Trophoblast cell (in vitro differentiated cells and primary cell): ENCODE measurements at regions not wholly inside any gene's neighbourhood (a gene's known extent, or its start where the extent isn't known, plus 50 kb on each side); places are given as distances from the start of the nearest gene placed in this dataset.

Experiments used
- DNase-seq, 2 donors: peaks; one replicate each; pipeline ENCODE4 v3.0.0-alpha.2; 2016
- H2AFZ ChIP-seq: 2 replicates; pipeline ENCODE4 v1.6.1; 2013; ENCODE audit warnings: low read length, moderate library complexity, mild to moderate bottlenecking; ENCODE audit not compliant: insufficient read depth, poor library complexity
- H2AK5ac ChIP-seq: 2 replicates; pipeline ENCODE4 v1.6.1; 2013; ENCODE audit warnings: mild to moderate bottlenecking, low read length
- H2BK120ac ChIP-seq: 2 replicates; pipeline ENCODE4 v1.6.1; 2013; ENCODE audit warnings: low read length, mild to moderate bottlenecking, moderate library complexity; ENCODE audit not compliant: insufficient read depth, poor library complexity
- H2BK12ac ChIP-seq: 2 replicates; pipeline ENCODE4 v1.6.1; 2013; ENCODE audit warnings: mild to moderate bottlenecking, low read length, moderate library complexity
- H2BK5ac ChIP-seq: 2 replicates; pipeline ENCODE4 v1.6.1; 2013; ENCODE audit warnings: low read length, low read depth, moderate library complexity, mild to moderate bottlenecking; ENCODE audit not compliant: poor library complexity
- H3K14ac ChIP-seq: 2 replicates; pipeline ENCODE4 v1.6.1; 2013; ENCODE audit warnings: mild to moderate bottlenecking, low read length
- H3K18ac ChIP-seq: 2 replicates; pipeline ENCODE4 v1.6.1; 2013; ENCODE audit warnings: mild to moderate bottlenecking, low read length
- H3K23ac ChIP-seq: 2 replicates; pipeline ENCODE4 v1.6.1; 2013; ENCODE audit warnings: low read length
- H3K27ac ChIP-seq: 2 replicates; pipeline ENCODE4 v1.5.1; 2013; ENCODE audit warnings: low read depth, mild to moderate bottlenecking, inconsistent platforms, low read length, moderate library complexity
- H3K27me3 ChIP-seq: 2 replicates; pipeline ENCODE4 v1.6.1; 2013; ENCODE audit warnings: inconsistent platforms, mild to moderate bottlenecking, low read length, moderate library complexity; ENCODE audit not compliant: insufficient read depth
- H3K36me3 ChIP-seq, 2 experiments: 1 replicate in 1 of 2; 2 replicates in 1 of 2; pipeline ENCODE4 v1.6.1; 2013; ENCODE audit warnings: low read length in 2 of 2, mild to moderate bottlenecking in 2 of 2, moderate library complexity in 1 of 2; ENCODE audit not compliant: insufficient read depth in 2 of 2, control insufficient read depth in 1 of 2
- H3K4ac ChIP-seq: 2 replicates; pipeline ENCODE4 v1.6.1; 2013; ENCODE audit warnings: low read depth, mild to moderate bottlenecking, low read length, moderate library complexity
- H3K4me1 ChIP-seq, 2 experiments: 1 replicate in 1 of 2; 2 replicates in 1 of 2; pipeline ENCODE4 v1.6.1; 2013; ENCODE audit warnings: low read length in 2 of 2, mild to moderate bottlenecking in 2 of 2, moderate library complexity in 1 of 2; ENCODE audit not compliant: insufficient read depth in 2 of 2, control insufficient read depth in 1 of 2
- H3K4me2 ChIP-seq: 2 replicates; pipeline ENCODE4 v1.6.1; 2013; ENCODE audit warnings: inconsistent platforms, mild to moderate bottlenecking, low read length, moderate library complexity
- H3K4me3 ChIP-seq: 2 replicates; pipeline ENCODE4 v1.5.1; 2013; ENCODE audit warnings: mild to moderate bottlenecking, low read depth, low read length, inconsistent platforms
- H3K79me1 ChIP-seq: one replicate; pipeline ENCODE4 v1.6.1; 2013; ENCODE audit warnings: low read length
- H3K79me2 ChIP-seq: 2 replicates; pipeline ENCODE4 v1.6.1; 2013; ENCODE audit warnings: low read length, mild to moderate bottlenecking; ENCODE audit not compliant: control insufficient read depth, insufficient read depth, poor library complexity
- H3K9ac ChIP-seq: 2 replicates; pipeline ENCODE4 v1.6.1; 2013; ENCODE audit warnings: mild to moderate bottlenecking, low read length
- H3K9me3 ChIP-seq: 2 replicates; pipeline ENCODE4 v1.6.1; 2013; ENCODE audit warnings: low read depth, mild to moderate bottlenecking, control low read depth, inconsistent platforms, low read length; ENCODE audit not compliant: insufficient read depth
- H4K12ac ChIP-seq: 2 replicates; pipeline ENCODE4 v1.6.1; 2013; ENCODE audit warnings: low read depth, mild to moderate bottlenecking, low read length, moderate library complexity
- H4K8ac ChIP-seq: 2 replicates; pipeline ENCODE4 v1.6.1; 2013; ENCODE audit warnings: low read depth, mild to moderate bottlenecking, low read length, moderate library complexity
- H4K91ac ChIP-seq: one replicate; pipeline ENCODE4 v1.6.1; 2013; ENCODE audit warnings: low read depth, mild to moderate bottlenecking, low read length, moderate library complexity
- WGBS: extraction: QIAGEN DNeasy Blood & Tissue Kit; methylation state at CpG from one replicate; pipeline ENCODE4 v1.1.7; 2013; ENCODE audit warnings: missing lambda C conversion rate; ENCODE audit not compliant: insufficient read length, insufficient coverage; ENCODE audit errors: extremely low coverage; 5-methylcytosine and 5-hydroxymethylcytosine counted together

DNA sequence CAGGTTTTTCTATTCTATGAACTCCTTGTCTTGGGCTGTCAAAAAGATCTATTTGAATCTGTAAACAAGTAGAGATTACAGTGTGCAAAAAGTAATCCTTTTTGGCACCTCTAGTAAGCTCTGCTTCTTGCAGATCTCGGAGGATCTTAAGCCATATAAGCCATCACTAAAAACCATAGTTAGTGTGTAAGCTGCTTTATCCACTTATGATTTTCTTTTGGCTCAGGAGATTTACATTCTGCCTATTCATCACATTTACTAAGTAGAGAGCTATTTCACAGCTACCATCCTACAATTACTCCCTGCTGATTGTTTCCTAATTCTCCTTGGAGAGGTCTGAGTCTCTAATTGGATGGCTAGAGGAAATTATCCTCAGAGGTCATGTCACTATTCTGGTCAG lies 385.7 kb downstream of the AASDHPPT start:
- no peak overlapping the region for H2BK12ac ChIP-seq
- H3K4me1 ChIP-seq = peaks cover 0 to 5% of the 10 kb centered on the region in 2 experiments
- no peak overlapping the region for H2AK5ac ChIP-seq
- H3K79me1 ChIP-seq = peaks cover 8% of the 10 kb centered on the region
- no peak overlapping the region for H3K27ac ChIP-seq
- H3K23ac ChIP-seq = no peak overlapping the region
- no peak overlapping the region for H4K12ac ChIP-seq
- H3K27me3 ChIP-seq = no peaks in the 10 kb centered on the region
- H3K4me3 ChIP-seq = no peak overlapping the region
- no peak overlapping the region for H2AFZ ChIP-seq
- H2BK120ac ChIP-seq = no peak overlapping the region
- no peak overlapping the region for H3K9ac ChIP-seq
- H3K36me3 ChIP-seq = no peaks in the 10 kb centered on the region
- no peak overlapping the region for H3K18ac ChIP-seq
- H4K8ac ChIP-seq = no peak overlapping the region
- H3K4me2 ChIP-seq = no peak overlapping the region
- H4K91ac ChIP-seq = no peak overlapping the region
- H2BK5ac ChIP-seq = no peak overlapping the region
- DNase-seq = no peak
- no peaks in the 10 kb centered on the region for H3K9me3 ChIP-seq
- no CpG with 5 or more reads among the region's 1 CpG for WGBS
- H3K4ac ChIP-seq = no peak overlapping the region
- no peaks in the 10 kb centered on the region for H3K79me2 ChIP-seq
- H3K14ac ChIP-seq = no peak overlapping the region

DNA sequence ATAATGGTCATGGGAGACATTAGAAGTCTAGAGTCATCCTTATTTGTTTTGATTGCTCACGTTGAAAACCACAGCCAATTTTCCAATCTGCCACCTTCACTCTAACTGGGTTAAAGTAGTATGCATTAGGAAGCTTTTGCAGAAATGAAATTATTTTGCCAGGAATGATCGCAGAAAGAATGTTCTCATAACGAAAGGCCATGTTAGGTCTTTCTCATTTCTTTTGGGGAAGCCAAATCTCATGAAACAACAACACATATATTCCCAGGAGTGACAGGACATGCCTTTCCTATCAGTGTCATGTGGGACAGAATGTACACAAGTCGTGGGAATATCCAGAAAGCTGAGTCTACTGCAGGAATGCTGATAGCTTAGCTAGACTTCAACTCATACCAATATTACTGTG lies 386.3 kb downstream of the AASDHPPT start:
- H2AK5ac ChIP-seq = no peak overlapping the region
- no peaks in the 10 kb centered on the region for H3K36me3 ChIP-seq
- no peak overlapping the region for H3K4me3 ChIP-seq
- H2BK120ac ChIP-seq = no peak overlapping the region
- no peak overlapping the region for H2BK5ac ChIP-seq
- H4K12ac ChIP-seq = no peak overlapping the region
- no peak overlapping the region for H3K23ac ChIP-seq
- H4K91ac ChIP-seq = no peak overlapping the region
- H2AFZ ChIP-seq = no peak overlapping the region
- no peaks in the 10 kb centered on the region for H3K27me3 ChIP-seq
- no peak overlapping the region for H3K4me2 ChIP-seq
- no peak overlapping the region for H3K9ac ChIP-seq
- H3K14ac ChIP-seq = no peak overlapping the region
- peaks cover 8% of the 10 kb centered on the region for H3K79me1 ChIP-seq
- no peak overlapping the region for H3K18ac ChIP-seq
- no peak overlapping the region for H4K8ac ChIP-seq
- peak; percentile 37 to 75 for DNase-seq
- no peak overlapping the region for H3K27ac ChIP-seq
- H3K4ac ChIP-seq = no peak overlapping the region
- no CpG with 5 or more reads among the region's 4 CpGs for WGBS
- H3K4me1 ChIP-seq = peaks cover 0 to 5% of the 10 kb centered on the region in 2 experiments
- H3K9me3 ChIP-seq = no peaks in the 10 kb centered on the region
- no peak overlapping the region for H2BK12ac ChIP-seq
- H3K79me2 ChIP-seq = no peaks in the 10 kb centered on the region

DNA sequence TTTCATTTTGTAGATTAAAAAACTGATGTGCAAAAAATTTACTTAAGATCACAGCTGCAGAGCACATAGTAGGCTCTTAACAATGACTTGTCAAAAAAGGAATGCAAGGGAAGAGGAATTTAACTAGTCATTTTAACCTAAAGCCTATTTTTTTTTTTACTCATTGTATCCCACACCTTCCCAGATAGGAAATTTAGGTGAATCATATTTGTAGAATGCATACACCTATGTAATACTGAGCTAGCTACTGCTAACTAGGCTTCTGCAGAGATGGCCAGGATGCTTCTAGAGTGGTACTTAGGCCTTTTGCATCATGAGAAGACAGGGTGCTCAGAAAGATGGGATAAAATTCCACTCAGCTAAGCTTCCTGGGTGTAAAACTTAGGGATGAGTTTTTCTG lies 387.3 kb downstream of the AASDHPPT start:
- no peak overlapping the region for H4K8ac ChIP-seq
- H4K12ac ChIP-seq = no peak overlapping the region
- no peak overlapping the region for H3K4me3 ChIP-seq
- H3K14ac ChIP-seq = no peak overlapping the region
- DNase-seq = peak in 1 of 2 donors; percentile 32
- H3K36me3 ChIP-seq = no peaks in the 10 kb centered on the region
- H3K27ac ChIP-seq = no peak overlapping the region
- no peak overlapping the region for H3K4ac ChIP-seq
- no peak overlapping the region for H3K18ac ChIP-seq
- no peaks in the 10 kb centered on the region for H3K9me3 ChIP-seq
- H2BK120ac ChIP-seq = no peak overlapping the region
- no peaks in the 10 kb centered on the region for H3K27me3 ChIP-seq
- no peak overlapping the region for H4K91ac ChIP-seq
- no peak overlapping the region for H3K9ac ChIP-seq
- H2AK5ac ChIP-seq = no peak overlapping the region
- peaks cover 8% of the 10 kb centered on the region for H3K79me1 ChIP-seq
- H3K79me2 ChIP-seq = no peaks in the 10 kb centered on the region
- H2BK12ac ChIP-seq = peak overlapping the region; percentile 52
- H3K4me2 ChIP-seq = no peak overlapping the region
- H2AFZ ChIP-seq = no peak overlapping the region
- no peak overlapping the region for H3K23ac ChIP-seq
- peaks cover 0 to 5% of the 10 kb centered on the region in 2 experiments for H3K4me1 ChIP-seq
- no peak overlapping the region for H2BK5ac ChIP-seq

DNA sequence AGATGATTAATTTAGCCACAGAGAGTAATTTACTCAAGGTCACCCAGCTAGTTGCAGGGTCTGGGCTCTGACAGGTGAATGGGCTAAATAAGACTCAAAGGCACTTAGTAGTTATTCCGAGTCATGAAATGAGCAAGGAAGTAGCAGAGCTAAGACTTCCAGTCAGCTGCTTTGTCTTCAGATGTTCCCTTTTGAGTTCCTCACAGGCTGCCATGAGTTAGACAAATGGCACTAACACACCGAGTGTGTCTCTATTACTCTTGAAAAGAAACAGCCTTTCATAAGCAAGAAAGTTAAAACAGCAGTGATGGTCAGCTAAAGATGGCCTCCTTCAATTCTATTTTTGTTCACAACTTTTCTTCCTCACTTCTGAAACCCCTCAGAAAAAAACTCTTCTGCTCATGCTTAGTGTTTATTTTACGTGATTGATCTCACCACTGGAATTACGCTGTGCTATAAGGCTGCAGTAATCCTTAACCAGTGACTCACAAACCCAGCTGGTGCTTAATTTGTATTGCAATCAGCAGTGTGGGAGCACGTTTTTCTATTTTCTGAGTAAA lies 389.1 kb downstream of the AASDHPPT start:
- Histone ChIP-seq H3K9ac (no peak overlapping the region), H4K8ac (no peak overlapping the region), H2BK120ac (no peak overlapping the region), H3K27ac (peak overlapping the region; percentile 42), H4K91ac (no peak overlapping the region), H3K79me1 (peaks cover 5% of the 10 kb centered on the region), H4K12ac (no peak overlapping the region), H3K27me3 (no peaks in the 10 kb centered on the region), H3K9me3 (no peaks in the 10 kb centered on the region), H2AFZ (no peak overlapping the region), H2AK5ac (no peak overlapping the region), H2BK12ac (no peak overlapping the region), H3K79me2 (no peaks in the 10 kb centered on the region), H2BK5ac (no peak overlapping the region), H3K4me2 (no peak overlapping the region), H3K18ac (no peak overlapping the region), H3K4me1 (peaks cover 3 to 4% of the 10 kb centered on the region in 2 experiments), H3K36me3 (no peaks in the 10 kb centered on the region), H3K4ac (no peak overlapping the region), H3K4me3 (no peak overlapping the region), H3K23ac (no peak overlapping the region), H3K14ac (no peak overlapping the region)
- no CpG with 5 or more reads among the region's 5 CpGs for WGBS
- no peak for DNase-seq
